ENCODE measurements at regions not wholly inside any gene's neighbourhood (a gene's known extent, or its start where the extent isn't known, plus 50 kb on each side); places are given as distances from the start of the nearest gene placed in this dataset.

DNA sequence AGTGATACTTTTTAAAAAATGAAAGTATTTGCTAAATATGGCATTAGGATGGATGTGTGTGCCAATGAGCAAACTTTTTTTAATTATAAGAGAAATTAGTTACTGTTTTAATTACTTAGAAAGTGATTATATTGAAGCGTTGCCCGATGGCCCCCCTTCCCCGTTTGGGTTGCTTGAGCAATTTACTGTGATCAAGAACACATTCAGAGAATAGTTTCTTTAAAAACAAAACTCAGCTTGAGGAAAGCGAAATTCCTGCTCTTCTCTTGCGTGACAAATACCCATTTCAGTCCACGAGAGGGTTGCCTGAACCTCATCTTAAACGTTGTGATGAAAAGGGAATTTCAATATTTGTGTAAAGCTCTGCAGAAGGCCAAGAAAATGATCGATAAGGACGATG, 234.1 kb downstream of the GATA3 start:
- TF ChIP-seq, protein P1, sequence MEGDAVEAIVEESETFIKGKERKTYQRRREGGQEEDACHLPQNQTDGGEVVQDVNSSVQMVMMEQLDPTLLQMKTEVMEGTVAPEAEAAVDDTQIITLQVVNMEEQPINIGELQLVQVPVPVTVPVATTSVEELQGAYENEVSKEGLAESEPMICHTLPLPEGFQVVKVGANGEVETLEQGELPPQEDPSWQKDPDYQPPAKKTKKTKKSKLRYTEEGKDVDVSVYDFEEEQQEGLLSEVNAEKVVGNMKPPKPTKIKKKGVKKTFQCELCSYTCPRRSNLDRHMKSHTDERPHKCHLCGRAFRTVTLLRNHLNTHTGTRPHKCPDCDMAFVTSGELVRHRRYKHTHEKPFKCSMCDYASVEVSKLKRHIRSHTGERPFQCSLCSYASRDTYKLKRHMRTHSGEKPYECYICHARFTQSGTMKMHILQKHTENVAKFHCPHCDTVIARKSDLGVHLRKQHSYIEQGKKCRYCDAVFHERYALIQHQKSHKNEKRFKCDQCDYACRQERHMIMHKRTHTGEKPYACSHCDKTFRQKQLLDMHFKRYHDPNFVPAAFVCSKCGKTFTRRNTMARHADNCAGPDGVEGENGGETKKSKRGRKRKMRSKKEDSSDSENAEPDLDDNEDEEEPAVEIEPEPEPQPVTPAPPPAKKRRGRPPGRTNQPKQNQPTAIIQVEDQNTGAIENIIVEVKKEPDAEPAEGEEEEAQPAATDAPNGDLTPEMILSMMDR (IDR thresholded peaks at IDR 0.05), result no peak
- no peak for TF ChIP-seq EZH2phosphoT487 (IDR thresholded peaks at IDR 0.05)
- TF ChIP-seq EZH2 (IDR thresholded peaks at IDR 0.05), result no peak

Data from neural progenitor cell (in vitro differentiated cells).